Lung (tissue), 11 donors: ENCODE measurements at regions not wholly inside any gene's neighbourhood (a gene's known extent, or its start where the extent isn't known, plus 50 kb on each side); places are given as distances from the start of the nearest gene placed in this dataset.

ENCODE experiments used
- ATAC-seq: fragments of 200-7000 bp; cut with Tn5 transposase; one replicate; pipeline ENCODE4 v1.9.1; 2020; ENCODE audit warnings: moderate number of reproducible peaks; ENCODE audit not compliant: insufficient read depth, low FRiP score
- DNase-seq, 3 donors: peaks; one replicate each; pipeline ENCODE4 v3.0.0-alpha.2; 2013 to 2017
- H3K27ac ChIP-seq, 2 donors: one replicate each; pipeline ENCODE4 v1.5.1; 2013; ENCODE audit warnings: mild to moderate bottlenecking in 2 of 2, moderate library complexity in 2 of 2, control low read depth in 1 of 2, inconsistent platforms in 1 of 2, low read depth in 1 of 2, low read length in 1 of 2
- H3K27me3 ChIP-seq, 3 donors: one replicate each; pipeline ENCODE4 v1.5.1; 2013; ENCODE audit warnings: low read length in 2 of 3; ENCODE audit not compliant: control insufficient read depth in 3 of 3, insufficient read depth in 3 of 3
- H3K36me3 ChIP-seq, 4 donors: one replicate each; pipeline ENCODE4 v1.5.1; 2013; ENCODE audit warnings: low read length in 4 of 4, mild to moderate bottlenecking in 1 of 4, moderate library complexity in 1 of 4; ENCODE audit not compliant: control insufficient read depth in 4 of 4, insufficient read depth in 4 of 4
- H3K4me1 ChIP-seq, 5 donors: one replicate each; pipeline ENCODE4 v1.5.1; 2013; ENCODE audit warnings: low read length in 5 of 5, mild to moderate bottlenecking in 2 of 5, moderate library complexity in 1 of 5; ENCODE audit not compliant: control insufficient read depth in 5 of 5, insufficient read depth in 5 of 5
- H3K4me3 ChIP-seq: one replicate; pipeline ENCODE4 v1.5.1; 2013; ENCODE audit warnings: mild to moderate bottlenecking, control low read depth, moderate library complexity
- H3K9ac ChIP-seq, 2 donors: one replicate each; pipeline ENCODE4 v1.5.1; 2013; ENCODE audit warnings: low read length in 2 of 2, control low read depth in 1 of 2; ENCODE audit not compliant: insufficient read depth in 1 of 2
- H3K9me3 ChIP-seq, 4 donors: one replicate each; pipeline ENCODE4 v1.5.1; 2013; ENCODE audit warnings: low read length in 3 of 4, mild to moderate bottlenecking in 1 of 4, moderate library complexity in 1 of 4; ENCODE audit not compliant: control insufficient read depth in 4 of 4, insufficient read depth in 3 of 4
- CTCF ChIP-seq: IDR thresholded peaks from 2 replicates; pipeline ENCODE4 v1.5.1; 2012; ENCODE audit warnings: mild to moderate bottlenecking; ENCODE audit errors: control extremely low read depth, extremely low read depth
- WGBS, 2 donors: extraction: QIAGEN DNeasy Blood & Tissue Kit; methylation state at CpG; one replicate each; pipeline ENCODE4 v1.1.7; 2013; 5-methylcytosine and 5-hydroxymethylcytosine counted together
- donor health status: control.
- donor health status: control.
- donor health status: Bipolar disorder and iron deficiency.
- donor health status: healthy.
- donor health status: DM: yes; HTN: yes; CAD: no.

GRCh38 chr5:2238732-2239131 lies 356.0 kb upstream of the IRX4 start:
- ATAC-seq (no peak), DNase-seq (no peak)
- no peak overlapping the region for H3K4me3 ChIP-seq
- no peak overlapping the region for H3K27ac ChIP-seq
- H3K4me1 ChIP-seq, result no peaks in the 10 kb centered on the region
- H3K9me3 ChIP-seq, result peaks cover 0 to 6% (median 4%) of the 10 kb centered on the region in 4 donors
- no peaks in the 10 kb centered on the region for H3K27me3 ChIP-seq
- no peaks in the 10 kb centered on the region for H3K36me3 ChIP-seq
- H3K9ac ChIP-seq, result no peak overlapping the region
- TF ChIP-seq CTCF, result no peak
- WGBS, 2 donors, result 84 to 85% methylated on average over 6 of the region's 6 CpGs

- 55 to 62% methylated on average over 3 of the region's 3 CpGs for WGBS, 2 donors
- no peaks in the 10 kb centered on the region for H3K4me1 ChIP-seq
- ATAC-seq, result no peak
These were observed 344.7 kb upstream of the IRX4 start for GRCh38 chr5:2227433-2227832.

GRCh38 chr5:2224689-2225088 lies 342.0 kb upstream of the IRX4 start:
- no peak for DNase-seq
- Histone ChIP-seq H3K9me3 (peaks cover 0 to 4% (median 0%) of the 10 kb centered on the region in 4 donors), H3K27me3 (peaks cover 0 to 5% (median 0%) of the 10 kb centered on the region in 3 donors), H3K9ac (no peak overlapping the region), H3K27ac (no peak overlapping the region), H3K36me3 (no peaks in the 10 kb centered on the region), H3K4me3 (no peak overlapping the region), H3K4me1 (no peaks in the 10 kb centered on the region)
- ATAC-seq, result no peak
- TF ChIP-seq CTCF, result no peak
- WGBS, 2 donors, result 92% methylated on average over 13 of the region's 13 CpGs

More at GRCh38 chr5:2227433-2227832, 344.7 kb upstream of the IRX4 start:
- Histone ChIP-seq H3K36me3 (no peaks in the 10 kb centered on the region), H3K27ac (no peak overlapping the region), H3K27me3 (peaks cover 0 to 5% (median 0%) of the 10 kb centered on the region in 3 donors), H3K4me3 (no peak overlapping the region), H3K9ac (no peak overlapping the region), H3K9me3 (no peaks in the 10 kb centered on the region)
- no peak for TF ChIP-seq CTCF
- DNase-seq, result no peak

GRCh38 chr5:2223303-2223702 lies 340.6 kb upstream of the IRX4 start:
- WGBS, 2 donors, result 74 to 80% methylated on average over 15 of the region's 15 CpGs
- no peak overlapping the region for H3K27ac ChIP-seq
- no peak overlapping the region for H3K4me3 ChIP-seq
- peaks cover 0 to under 1% (median 0%) of the 10 kb centered on the region in 3 donors for H3K27me3 ChIP-seq
- no peaks in the 10 kb centered on the region for H3K4me1 ChIP-seq
- ATAC-seq (no peak), DNase-seq (peak; percentile 24 to 83 (median 57))
- peaks cover 0 to 4% (median 0%) of the 10 kb centered on the region in 4 donors for H3K9me3 ChIP-seq
- no peak for TF ChIP-seq CTCF
- H3K9ac ChIP-seq, result no peak overlapping the region
- no peaks in the 10 kb centered on the region for H3K36me3 ChIP-seq
